ENCODE measurements at regions not wholly inside any gene's neighbourhood (a gene's known extent, or its start where the extent isn't known, plus 50 kb on each side); places are given as distances from the start of the nearest gene placed in this dataset.

DNA sequence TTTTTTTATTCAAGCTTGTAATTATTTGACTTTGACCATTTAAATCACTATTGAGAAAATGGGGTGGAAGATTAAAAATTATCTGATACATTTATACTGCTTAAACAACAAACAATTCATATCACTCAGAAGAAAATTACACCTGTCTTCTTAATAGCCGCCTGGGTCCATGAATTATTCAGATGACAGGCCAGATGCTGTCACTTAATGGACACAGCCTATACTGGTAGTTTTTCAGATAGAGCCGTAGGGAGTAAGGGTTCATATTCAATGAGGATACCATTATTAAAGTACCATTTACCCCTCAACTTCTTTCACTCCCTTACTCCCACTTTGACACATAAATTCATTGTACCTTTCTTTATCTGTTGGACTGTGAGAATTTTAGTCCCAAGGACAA, 1193.4 kb upstream of the MAP3K7 start:
- TF ChIP-seq, protein P1, sequence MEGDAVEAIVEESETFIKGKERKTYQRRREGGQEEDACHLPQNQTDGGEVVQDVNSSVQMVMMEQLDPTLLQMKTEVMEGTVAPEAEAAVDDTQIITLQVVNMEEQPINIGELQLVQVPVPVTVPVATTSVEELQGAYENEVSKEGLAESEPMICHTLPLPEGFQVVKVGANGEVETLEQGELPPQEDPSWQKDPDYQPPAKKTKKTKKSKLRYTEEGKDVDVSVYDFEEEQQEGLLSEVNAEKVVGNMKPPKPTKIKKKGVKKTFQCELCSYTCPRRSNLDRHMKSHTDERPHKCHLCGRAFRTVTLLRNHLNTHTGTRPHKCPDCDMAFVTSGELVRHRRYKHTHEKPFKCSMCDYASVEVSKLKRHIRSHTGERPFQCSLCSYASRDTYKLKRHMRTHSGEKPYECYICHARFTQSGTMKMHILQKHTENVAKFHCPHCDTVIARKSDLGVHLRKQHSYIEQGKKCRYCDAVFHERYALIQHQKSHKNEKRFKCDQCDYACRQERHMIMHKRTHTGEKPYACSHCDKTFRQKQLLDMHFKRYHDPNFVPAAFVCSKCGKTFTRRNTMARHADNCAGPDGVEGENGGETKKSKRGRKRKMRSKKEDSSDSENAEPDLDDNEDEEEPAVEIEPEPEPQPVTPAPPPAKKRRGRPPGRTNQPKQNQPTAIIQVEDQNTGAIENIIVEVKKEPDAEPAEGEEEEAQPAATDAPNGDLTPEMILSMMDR (IDR thresholded peaks at IDR 0.05) = no peak
- no peak for DNase-seq (ENCODE audit: low spot score)
- no peak overlapping the region for H3K4me3 ChIP-seq
- no peak overlapping the region for H3K27ac ChIP-seq

DNA sequence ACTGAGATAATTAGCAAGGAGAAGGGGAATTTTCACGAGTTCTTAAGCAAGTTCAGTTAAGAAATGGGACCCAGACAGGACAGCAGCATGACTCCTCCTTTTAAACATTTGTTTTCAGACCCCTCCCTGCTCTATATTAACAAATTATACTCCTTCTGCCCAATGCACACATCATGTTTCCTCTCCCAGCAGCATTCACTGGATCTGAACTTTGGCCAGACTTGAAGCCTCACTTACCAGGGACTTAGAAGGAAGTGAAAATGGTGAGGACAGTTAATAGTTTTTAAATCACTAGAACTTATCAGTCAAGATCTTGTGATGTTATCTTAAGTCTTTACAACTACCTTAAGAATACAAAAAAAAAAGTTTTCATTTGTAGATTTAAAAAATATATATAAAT, 1174.7 kb upstream of the MAP3K7 start:
- H3K27ac ChIP-seq = no peak overlapping the region
- DNase-seq (ENCODE audit: low spot score) = no peak
- TF ChIP-seq, protein P1 (IDR thresholded peaks at IDR 0.05) = no peak
- H3K4me3 ChIP-seq = no peak overlapping the region

DNA sequence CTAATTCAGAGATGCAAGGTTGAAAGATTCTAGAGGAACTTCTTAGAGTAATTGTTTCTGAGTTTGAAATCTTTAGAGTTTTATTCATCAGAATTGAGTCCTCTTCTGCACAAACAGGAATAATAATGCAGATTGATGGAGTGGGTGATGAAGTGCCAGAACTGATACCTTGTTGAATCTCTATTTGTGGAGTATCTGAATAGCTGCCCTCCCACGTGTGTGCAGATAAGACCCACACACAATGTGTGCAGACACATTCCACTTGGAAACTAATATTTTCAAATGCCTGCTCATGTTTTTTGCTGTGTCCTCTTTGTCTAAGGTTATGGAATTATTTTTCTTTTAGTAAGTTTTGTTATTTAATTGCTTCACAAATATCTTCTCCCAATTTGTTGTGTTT, 1167.8 kb upstream of the MAP3K7 start:
- no peak overlapping the region for H3K27ac ChIP-seq
- H3K4me3 ChIP-seq = no peak overlapping the region
- TF ChIP-seq, protein P1 (IDR thresholded peaks at IDR 0.05) = no peak
- DNase-seq (ENCODE audit: low spot score) = no peak

DNA sequence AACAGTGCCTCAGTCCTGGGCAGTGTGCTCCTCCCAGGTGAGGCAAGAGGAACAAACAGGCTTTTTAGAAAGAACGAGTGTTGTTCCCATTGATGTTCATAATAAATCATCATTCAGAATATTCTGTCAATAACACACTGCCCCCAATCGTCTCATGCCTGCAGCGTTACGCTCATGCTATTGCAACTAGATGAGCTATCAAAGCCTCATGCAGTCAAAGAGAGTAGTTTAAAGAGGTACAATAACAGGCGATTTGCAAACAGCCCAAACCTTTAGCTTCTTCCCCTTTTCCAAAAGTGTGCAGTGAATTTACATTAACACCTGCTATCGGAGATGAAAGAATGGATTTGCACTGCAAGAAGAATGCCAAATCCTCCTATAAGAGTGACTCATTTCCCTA, 1164.7 kb upstream of the MAP3K7 start:
- TF ChIP-seq, protein P1 (IDR thresholded peaks at IDR 0.05) = no peak
- DNase-seq (ENCODE audit: low spot score) = no peak

GRCh38 chr6:91744566-91744965, 1157.7 kb upstream of the MAP3K7 start:
- Histone ChIP-seq H3K4me3 (no peak overlapping the region), H3K27ac (no peak overlapping the region)
- DNase-seq (ENCODE audit: low spot score) = no peak
- TF ChIP-seq, protein P1 (IDR thresholded peaks at IDR 0.05) = no peak

More for the DNA sequence above, 1164.7 kb upstream of the MAP3K7 start:
- Histone ChIP-seq H3K27ac (no peak overlapping the region), H3K4me3 (no peak overlapping the region)

- no peak overlapping the region for H3K27ac ChIP-seq
- no peak overlapping the region for H3K4me3 ChIP-seq
- DNase-seq (ENCODE audit: low spot score) = no peak
- TF ChIP-seq, protein P1 (IDR thresholded peaks at IDR 0.05) = no peak
These were observed 1156.9 kb upstream of the MAP3K7 start for GRCh38 chr6:91743756-91744155.

DNA sequence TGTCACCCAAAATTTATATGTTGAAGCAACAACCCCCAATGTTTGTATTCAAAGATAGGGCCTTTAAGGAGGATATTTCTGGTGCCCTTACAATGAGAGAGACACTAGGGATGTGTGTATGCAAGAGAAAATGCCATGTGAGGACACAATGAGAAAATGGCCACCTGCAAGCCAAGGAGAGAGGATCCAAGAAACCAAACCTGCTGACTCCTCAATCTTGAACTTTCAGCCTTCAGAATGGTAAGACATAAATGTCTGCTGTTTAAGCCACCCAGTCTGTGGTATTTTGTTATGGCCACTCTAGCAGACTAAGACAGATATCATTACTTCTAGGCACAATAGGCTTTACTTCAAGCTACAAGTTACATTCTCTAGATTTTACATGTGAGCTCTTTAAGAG, 1145.1 kb upstream of the MAP3K7 start:
- Histone ChIP-seq H3K27ac (no peak overlapping the region), H3K4me3 (no peak overlapping the region)
- DNase-seq (ENCODE audit: low spot score) = no peak
- TF ChIP-seq, protein P1 (IDR thresholded peaks at IDR 0.05) = no peak
